NCI-H128 (cell line): ENCODE measurements at regions not wholly inside any gene's neighbourhood (a gene's known extent, or its start where the extent isn't known, plus 50 kb on each side); places are given as distances from the start of the nearest gene placed in this dataset.
"Not testable (repeated sequence)": the region's sequence is repeated elsewhere in the genome, so short reads cannot be mapped to it uniquely, and the experiment has no call there.

Experiments used
- DNase-seq: peaks from one replicate; lab custom pipeline; 2025; ENCODE audit not compliant: unreplicated experiment; lab: John Stamatoyannopoulos, UW

GRCh38 chr12:125860672-125861288 lies 795.5 kb downstream of the AACS start:
- no peak for DNase-seq

GRCh38 chr12:125861299-125862281 lies 796.4 kb downstream of the AACS start:
- DNase-seq: no peak

- not testable (repeated sequence) for DNase-seq
Observed at GRCh38 chr12:125865236-125865635, 800.0 kb downstream of the AACS start.

GRCh38 chr12:125871811-125872594 lies 806.8 kb downstream of the AACS start:
- no peak for DNase-seq

- DNase-seq: no peak
Observed at GRCh38 chr12:125873016-125873415, 807.8 kb downstream of the AACS start.

GRCh38 chr12:125878483-125878882 lies 813.2 kb downstream of the AACS start:
- DNase-seq: no peak

- no peak for DNase-seq
Observed at GRCh38 chr12:125882141-125882540, 816.9 kb downstream of the AACS start.

GRCh38 chr12:125888921-125889320 lies 823.7 kb downstream of the AACS start:
- no peak for DNase-seq

GRCh38 chr12:125889742-125890141 lies 824.5 kb downstream of the AACS start:
- no peak for DNase-seq

- no peak for DNase-seq
Observed at GRCh38 chr12:125890366-125890905, 825.2 kb downstream of the AACS start.

GRCh38 chr12:125890971-125891370 lies 825.7 kb downstream of the AACS start:
- DNase-seq: no peak

- DNase-seq: no peak
Observed at GRCh38 chr12:125892276-125892675, 827.0 kb downstream of the AACS start.

- no peak for DNase-seq
Observed at GRCh38 chr12:125902991-125903390, 837.8 kb downstream of the AACS start.

- DNase-seq: no peak
Observed at GRCh38 chr12:125907351-125907750, 842.1 kb downstream of the AACS start.

- DNase-seq: no peak
Observed at GRCh38 chr12:125919856-125920470, 854.7 kb downstream of the AACS start.

GRCh38 chr12:125922330-125922729 lies 857.1 kb downstream of the AACS start:
- DNase-seq: no peak

- no peak for DNase-seq
Observed at GRCh38 chr12:125936502-125936901, 871.3 kb downstream of the AACS start.

- no peak for DNase-seq
Observed at GRCh38 chr12:125944446-125944845, 879.2 kb downstream of the AACS start.

- no peak for DNase-seq
Observed at GRCh38 chr12:125949471-125949870, 884.2 kb downstream of the AACS start.

- DNase-seq: no peak
Observed at GRCh38 chr12:125954362-125954761, 889.1 kb downstream of the AACS start.

- no peak for DNase-seq
Observed at GRCh38 chr12:125956186-125956585, 891.0 kb downstream of the AACS start.
